GM19455 (cell line): ENCODE measurements at regions not wholly inside any gene's neighbourhood (a gene's known extent, or its start where the extent isn't known, plus 50 kb on each side); places are given as distances from the start of the nearest gene placed in this dataset.

ENCODE experiments used
- ATAC-seq: cut with Tn5 transposase; IDR thresholded peaks from one replicate; pipeline ENCODE4 v1.9.1; 2021; ENCODE audit not compliant: unreplicated experiment

GRCh38 chr4:65865489-65865888 lies 195.2 kb upstream of the EPHA5 start:
- ATAC-seq, result no peak

- ATAC-seq, result no peak
Measured at GRCh38 chr4:65861993-65862392, 191.7 kb upstream of the EPHA5 start.

GRCh38 chr4:65845199-65845773 lies 175.0 kb upstream of the EPHA5 start:
- ATAC-seq, result no peak

- ATAC-seq, result no peak
Measured at GRCh38 chr4:65839164-65839931, 169.1 kb upstream of the EPHA5 start.

- ATAC-seq, result no peak
Measured at GRCh38 chr4:65834707-65835106, 164.4 kb upstream of the EPHA5 start.

GRCh38 chr4:65831828-65832227 lies 161.5 kb upstream of the EPHA5 start:
- ATAC-seq, result no peak

GRCh38 chr4:65825116-65825753 lies 154.9 kb upstream of the EPHA5 start:
- ATAC-seq, result no peak

- no peak for ATAC-seq
Measured at GRCh38 chr4:65819192-65819591, 148.9 kb upstream of the EPHA5 start.

GRCh38 chr4:65805936-65806335 lies 135.6 kb upstream of the EPHA5 start:
- no peak for ATAC-seq

GRCh38 chr4:65799513-65799912 lies 129.2 kb upstream of the EPHA5 start:
- no peak for ATAC-seq

- no peak for ATAC-seq
Measured at GRCh38 chr4:65798498-65799127, 128.3 kb upstream of the EPHA5 start.

GRCh38 chr4:65791812-65792308 lies 121.6 kb upstream of the EPHA5 start:
- no peak for ATAC-seq

GRCh38 chr4:65791111-65791811 lies 121.0 kb upstream of the EPHA5 start:
- no peak for ATAC-seq

- no peak for ATAC-seq
Measured at GRCh38 chr4:65789805-65790204, 119.5 kb upstream of the EPHA5 start.

- no peak for ATAC-seq
Measured at GRCh38 chr4:65789341-65789740, 119.1 kb upstream of the EPHA5 start.

- no peak for ATAC-seq
Measured at GRCh38 chr4:65777270-65777669, 107.0 kb upstream of the EPHA5 start.

GRCh38 chr4:65773636-65774035 lies 103.3 kb upstream of the EPHA5 start:
- no peak for ATAC-seq

- ATAC-seq, result no peak
Measured at GRCh38 chr4:65747386-65747785, 77.1 kb upstream of the EPHA5 start.

- ATAC-seq, result no peak
Measured at GRCh38 chr4:65738134-65738533, 67.8 kb upstream of the EPHA5 start.

GRCh38 chr4:65737672-65738071 lies 67.4 kb upstream of the EPHA5 start:
- no peak for ATAC-seq

- ATAC-seq, result no peak
Measured at GRCh38 chr4:65724973-65725372, 54.7 kb upstream of the EPHA5 start.
